ENCODE measurements at regions not wholly inside any gene's neighbourhood (a gene's known extent, or its start where the extent isn't known, plus 50 kb on each side); places are given as distances from the start of the nearest gene placed in this dataset.

GRCh38 chr15:77557564-77557963 lies 75.1 kb downstream of the LINGO1 start:
- no peak for DNase-seq (ENCODE audit: low spot score)
- intact Hi-C loops (cut with DNase I), result no loop called here

DNA sequence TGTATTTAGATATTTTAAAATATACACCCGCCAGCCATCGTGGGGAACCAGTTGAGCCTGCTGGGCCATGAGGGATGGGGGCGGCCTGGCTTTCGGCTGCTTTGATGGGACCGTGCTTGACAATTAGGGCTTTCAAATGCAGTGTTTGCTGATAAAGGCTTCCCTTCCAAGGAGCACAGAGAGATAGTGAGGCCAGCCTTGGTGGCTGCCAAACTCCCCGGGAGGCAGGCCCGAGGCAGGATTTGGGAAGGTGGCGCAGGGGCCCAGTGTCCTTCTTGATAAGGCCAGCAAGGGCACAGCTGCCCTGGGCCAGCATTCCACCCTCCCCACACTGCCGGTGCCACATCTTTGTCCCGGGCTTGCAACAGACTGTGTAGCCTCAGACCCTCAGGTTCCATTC lies 75.6 kb downstream of the LINGO1 start:
- intact Hi-C loops (cut with DNase I), result no loop called here
- DNase-seq (ENCODE audit: low spot score), result no peak

GRCh38 chr15:77556622-77557021 lies 76.1 kb downstream of the LINGO1 start:
- no peak for DNase-seq (ENCODE audit: low spot score)
- intact Hi-C loops (cut with DNase I), result no loop called here

- DNase-seq (ENCODE audit: low spot score), result no peak
- intact Hi-C loops (cut with DNase I), result no loop called here
Observed at GRCh38 chr15:77555232-77555631, 77.5 kb downstream of the LINGO1 start.

DNA sequence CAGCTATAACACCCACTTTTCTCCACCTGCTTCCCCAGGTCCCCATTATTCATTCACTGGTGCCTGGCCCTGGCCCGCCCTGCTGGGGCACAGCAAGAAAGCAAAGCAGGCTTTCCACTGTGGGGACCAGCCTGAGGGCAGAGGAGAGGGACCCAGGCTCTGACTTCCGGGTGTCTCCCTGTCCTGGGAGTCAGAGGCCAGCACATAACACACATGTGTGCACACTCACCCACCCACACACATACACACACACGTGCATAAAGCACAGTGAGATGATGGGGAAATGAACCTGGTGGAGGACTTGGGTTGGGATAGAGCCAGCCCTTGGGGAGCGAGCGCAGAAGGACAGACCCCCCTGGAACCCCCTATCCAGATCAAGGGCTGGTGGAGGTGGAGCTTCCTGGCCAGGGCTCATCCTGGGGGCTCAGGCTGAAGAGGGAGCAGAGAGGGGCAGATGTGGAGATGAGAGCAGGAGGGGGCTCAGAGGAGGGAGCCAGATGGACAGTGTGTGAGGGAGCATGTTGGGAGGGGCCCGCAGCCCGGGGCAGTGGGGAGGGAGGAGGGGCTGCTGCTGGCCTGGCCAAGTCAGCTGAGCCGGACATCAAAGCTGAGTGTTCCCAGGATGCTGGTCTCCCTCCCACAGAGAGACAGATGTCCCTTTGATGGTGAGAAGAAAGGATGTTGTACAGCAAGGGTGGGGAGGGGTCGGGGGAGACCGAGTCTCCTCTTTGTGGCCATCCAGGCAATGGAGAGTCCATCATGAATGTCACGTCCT lies 78.2 kb downstream of the LINGO1 start:
- DNase-seq (ENCODE audit: low spot score), result no peak
- intact Hi-C loops (cut with DNase I), result no loop called here

GRCh38 chr15:77553695-77554094 lies 79.0 kb downstream of the LINGO1 start:
- intact Hi-C loops (cut with DNase I), result no loop called here
- no peak for DNase-seq (ENCODE audit: low spot score)

DNA sequence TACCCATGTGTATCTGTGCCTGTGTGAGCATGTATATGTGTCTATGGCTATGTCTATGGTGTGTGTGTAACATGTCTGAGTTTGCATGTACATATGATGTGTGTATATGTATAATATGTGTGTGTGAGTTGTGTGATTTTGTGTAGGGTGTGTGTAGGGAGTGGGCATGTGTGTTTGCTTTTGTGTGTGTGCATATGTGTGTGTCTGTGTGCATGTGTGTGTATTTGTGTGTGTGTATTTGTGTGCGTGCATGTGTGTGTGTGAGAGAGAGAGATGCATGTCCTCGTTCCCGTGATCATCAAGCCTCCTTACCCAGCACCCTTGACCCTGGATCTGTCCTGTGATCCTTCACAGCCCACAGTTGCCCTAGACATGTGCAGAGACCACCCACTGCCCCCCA lies 79.5 kb downstream of the LINGO1 start:
- intact Hi-C loops (cut with DNase I), result no loop called here
- no peak for DNase-seq (ENCODE audit: low spot score)

- no peak for DNase-seq (ENCODE audit: low spot score)
- intact Hi-C loops (cut with DNase I), result no loop called here
Observed at GRCh38 chr15:77552066-77552465, 80.6 kb downstream of the LINGO1 start.

DNA sequence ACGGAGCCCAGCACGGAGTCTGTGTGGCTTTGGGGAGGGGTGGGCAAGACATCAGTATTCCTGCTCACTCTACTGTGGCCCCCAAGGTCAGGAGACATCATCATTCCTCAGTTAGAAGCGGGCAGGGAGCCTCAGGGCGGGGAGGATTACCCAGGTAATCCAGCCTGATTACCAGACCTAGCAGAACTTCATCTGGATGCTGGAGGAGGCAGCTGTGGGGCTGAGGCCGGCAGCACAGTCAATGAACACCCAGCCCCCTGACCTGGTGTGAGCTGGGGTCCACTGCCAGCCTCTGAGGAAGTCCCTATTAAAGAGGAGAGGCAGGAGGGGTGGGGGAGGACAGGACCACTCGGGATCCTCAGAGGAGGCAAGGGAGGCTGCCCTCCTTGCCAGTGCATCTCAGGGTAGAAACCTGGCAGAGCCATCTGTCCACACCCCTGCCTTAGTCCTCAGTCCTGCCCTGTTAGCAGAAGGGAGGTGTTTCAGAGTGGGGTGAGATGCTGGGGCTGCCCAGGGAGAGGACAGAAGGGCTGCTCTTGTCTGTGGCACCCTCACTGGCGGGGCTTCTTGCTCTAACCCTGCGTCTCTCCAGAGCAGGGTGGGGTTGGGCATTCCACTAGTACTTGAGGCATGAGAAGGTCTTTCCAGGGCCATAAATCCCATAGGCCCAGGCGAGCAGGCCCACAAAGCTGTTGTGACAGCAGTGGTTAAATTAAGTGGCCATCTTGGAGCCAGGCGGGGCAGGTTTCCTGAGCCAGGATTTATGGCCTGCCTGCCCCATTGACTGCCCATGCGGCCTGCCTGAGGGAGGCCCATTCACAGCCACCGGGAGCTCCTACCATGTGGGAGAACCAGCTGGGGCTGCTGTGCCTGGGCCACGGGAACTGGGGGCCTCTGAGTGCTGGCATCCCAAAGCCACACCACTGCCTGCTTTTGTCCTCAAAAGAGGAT lies 82.1 kb downstream of the LINGO1 start:
- intact Hi-C loops (cut with DNase I), result no loop called here
- DNase-seq (ENCODE audit: low spot score), result no peak

- intact Hi-C loops (cut with DNase I), result no loop called here
- no peak for DNase-seq (ENCODE audit: low spot score)
Observed at GRCh38 chr15:77549576-77550288, 83.0 kb downstream of the LINGO1 start.

GRCh38 chr15:77548589-77549557 lies 83.8 kb downstream of the LINGO1 start:
- no peak for DNase-seq (ENCODE audit: low spot score)
- intact Hi-C loops (cut with DNase I), result no loop called here

- intact Hi-C loops (cut with DNase I), result no loop called here
- DNase-seq (ENCODE audit: low spot score), result no peak
Observed at GRCh38 chr15:77547801-77548588, 84.7 kb downstream of the LINGO1 start.

- DNase-seq (ENCODE audit: low spot score), result no peak
- intact Hi-C loops (cut with DNase I), result no loop called here
Observed at GRCh38 chr15:77546870-77547269, 85.8 kb downstream of the LINGO1 start.

DNA sequence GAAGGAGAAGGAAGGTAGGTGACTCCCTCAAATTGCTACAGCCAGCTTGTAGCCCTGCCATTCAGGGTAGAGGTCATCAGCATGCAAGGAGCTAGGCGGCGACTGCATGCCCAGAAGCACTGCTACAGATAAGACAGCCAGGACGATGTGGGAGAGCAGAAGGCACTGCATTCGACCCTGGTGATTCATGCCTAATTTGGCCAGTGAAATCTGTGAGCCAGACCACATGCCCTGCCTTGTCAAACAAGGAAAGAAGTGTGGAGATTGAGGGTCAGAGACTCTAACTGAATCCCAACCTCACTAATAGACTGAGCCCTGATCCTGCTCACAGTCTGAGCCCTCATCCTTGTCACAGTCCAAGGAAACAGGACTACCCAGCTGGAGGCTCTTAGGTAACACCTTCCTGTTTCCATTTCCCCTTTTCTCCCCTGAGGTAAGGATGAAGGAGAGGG lies 86.6 kb downstream of the LINGO1 start:
- intact Hi-C loops (cut with DNase I), result no loop called here
- DNase-seq (ENCODE audit: low spot score), result no peak

DNA sequence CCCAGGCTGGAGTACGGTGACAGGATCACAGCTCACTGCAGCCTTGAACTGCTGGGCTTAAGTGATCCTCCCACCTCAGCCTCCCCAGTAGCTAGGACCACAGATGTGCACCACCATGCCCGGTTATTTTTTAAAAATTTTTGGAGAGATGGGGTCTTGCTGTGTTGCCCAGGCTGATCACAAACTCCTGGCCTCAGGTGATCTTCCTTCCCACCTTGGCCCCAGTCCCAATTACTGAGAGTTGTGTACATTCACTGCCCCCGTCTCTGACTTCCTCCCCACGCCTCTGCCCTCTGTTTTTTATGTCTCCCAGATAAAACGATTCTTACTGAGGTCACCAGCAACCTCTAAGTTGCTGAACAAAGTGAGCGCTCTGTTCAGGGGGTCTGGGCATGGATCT lies 87.7 kb downstream of the LINGO1 start:
- intact Hi-C loops (cut with DNase I), result loop anchor here (2.0 kb wide), 1 partner anchor 426 kb away; no protein-coding TSS in a partner anchor
- DNase-seq (ENCODE audit: low spot score), result no peak

DNA sequence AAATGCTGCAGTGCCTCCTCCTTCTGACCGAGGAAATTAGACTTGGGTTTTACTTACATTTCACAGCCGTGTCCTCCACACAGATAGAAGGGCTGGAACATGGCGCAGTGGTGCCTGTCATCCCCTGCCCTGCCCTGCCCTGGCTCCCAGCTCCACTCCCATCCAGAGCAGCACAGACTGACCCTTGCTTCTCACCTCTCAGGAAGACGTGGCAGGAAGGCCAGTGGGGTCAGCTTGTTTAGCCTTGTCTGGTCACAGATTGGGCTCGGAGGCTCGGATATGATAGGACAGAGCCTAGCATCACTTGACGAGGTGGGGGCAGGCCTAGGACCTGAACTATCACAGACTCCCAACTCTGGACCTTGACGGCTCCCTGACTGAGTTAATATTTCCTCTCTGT lies 88.5 kb downstream of the LINGO1 start:
- DNase-seq (ENCODE audit: low spot score), result no peak
- intact Hi-C loops (cut with DNase I), result loop anchor here (2.0 to 5.0 kb wide), 3 partner anchors 37 to 522 kb away; no protein-coding TSS in a partner anchor

DNA sequence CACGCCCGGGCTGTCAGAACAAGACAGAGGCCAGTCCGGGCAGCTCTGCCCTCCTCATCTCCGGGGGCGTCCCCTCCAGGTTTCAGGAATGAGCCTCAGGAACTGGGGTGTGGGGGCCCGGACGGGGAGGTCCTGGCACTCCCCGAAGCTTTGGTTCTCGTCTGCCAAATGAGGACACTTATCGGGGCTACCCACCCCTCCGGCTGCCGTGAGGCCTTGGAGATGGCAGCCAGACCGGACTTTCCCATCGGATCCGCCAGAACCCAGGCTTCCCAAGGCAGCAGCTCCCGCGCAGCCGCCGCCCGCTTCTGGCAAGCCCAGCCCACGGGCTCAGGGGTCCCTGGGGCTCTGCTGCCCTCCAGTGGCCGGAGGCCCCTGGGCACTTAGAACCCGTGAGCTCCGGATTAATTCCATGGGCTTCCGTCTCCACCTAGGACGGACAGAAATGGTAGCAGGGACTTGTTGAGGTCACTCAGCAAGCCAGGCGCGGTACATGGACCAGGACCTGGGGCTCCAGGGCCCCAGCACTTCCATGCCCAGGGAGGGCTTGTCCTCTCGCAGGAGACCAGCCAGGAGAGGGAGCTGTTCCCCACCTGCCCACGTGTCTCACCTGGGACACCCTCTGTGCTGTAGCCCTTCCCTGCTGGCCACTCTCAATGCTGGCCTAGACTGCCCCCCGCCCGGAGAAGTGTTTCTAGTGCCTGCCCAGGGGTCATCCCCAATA lies 89.4 kb downstream of the LINGO1 start:
- intact Hi-C loops (cut with DNase I), result loop anchor here (2.0 to 5.0 kb wide), 3 partner anchors 36 to 521 kb away; no protein-coding TSS in a partner anchor

More for the DNA sequence above, 89.4 kb downstream of the LINGO1 start:
- peak; percentile 91 for DNase-seq (ENCODE audit: low spot score)

Data from cardiac septum (tissue), 1 donor.